Esophagus muscularis mucosa (tissue), 4 donors: ENCODE measurements at regions not wholly inside any gene's neighbourhood (a gene's known extent, or its start where the extent isn't known, plus 50 kb on each side); places are given as distances from the start of the nearest gene placed in this dataset.

ENCODE experiments used
- CTCF ChIP-seq, 3 experiments: fragments of 200-600 bp in 2 of 3; fragments of 450-650 bp in 1 of 3; sonication (generic) in 2 of 3; IDR thresholded peaks; one replicate each; pipeline ENCODE4 v1.5.1; 2017 to 2019; ENCODE audit warnings: antibody characterized with exemption in 3 of 3, mild to moderate bottlenecking in 2 of 3, moderate library complexity in 1 of 3
- EP300 ChIP-seq: sonication (generic); formaldehyde crosslinking; IDR thresholded peaks from one replicate; pipeline ENCODE4 v1.6.1; 2017; ENCODE audit warnings: antibody characterized with exemption
- POLR2A ChIP-seq: fragments of 450-650 bp; IDR thresholded peaks from one replicate; pipeline ENCODE4 v1.6.1; 2017; ENCODE audit warnings: antibody characterized with exemption, moderate library complexity, mild to moderate bottlenecking, low read depth
- POLR2AphosphoS5 ChIP-seq, 2 donors: sonication (generic); formaldehyde crosslinking; IDR thresholded peaks; one replicate each; pipeline ENCODE4 v1.6.1; 2017; ENCODE audit warnings: antibody characterized with exemption in 2 of 2

- no peak for TF ChIP-seq EP300
- TF ChIP-seq CTCF (IDR thresholded peaks at IDR 0.05): no peak
- no peak for TF ChIP-seq POLR2A
- TF ChIP-seq POLR2AphosphoS5 (IDR thresholded peaks at IDR 0.05): no peak
Measured at GRCh38 chr11:92793189-92793588, 176.3 kb upstream of the MTNR1B start.
